GM23338 (cell line): ENCODE measurements at regions not wholly inside any gene's neighbourhood (a gene's known extent, or its start where the extent isn't known, plus 50 kb on each side); places are given as distances from the start of the nearest gene placed in this dataset.

Experiments
- ATAC-seq: fragments of 200-7000 bp; cut with Tn5 transposase; 3 replicates; pipeline ENCODE4 v1.9.1; 2020
- DNase-seq: peaks from one replicate; pipeline ENCODE4 v3.0.0-alpha.2; 2015; ENCODE audit warnings: low spot score
- H2AFZ ChIP-seq: fragments of 200-600 bp; sonication (generic); 2 replicates; pipeline ENCODE4 v1.8.0; 2016; ENCODE audit warnings: antibody characterized with exemption, mild to moderate bottlenecking, moderate library complexity
- H3F3A ChIP-seq: fragments of 200-600 bp; sonication (generic); replicated peaks from 2 replicates; pipeline ENCODE4 v1.8.0; 2017; ENCODE audit warnings: antibody characterized with exemption, mixed run types, low read depth
- H3K27ac ChIP-seq: fragments of 200-600 bp; sonication (generic); 2 replicates; pipeline ENCODE4 v1.6.1; 2016; ENCODE audit warnings: low read depth
- H3K27me3 ChIP-seq: fragments of 200-600 bp; sonication (generic); 2 replicates; pipeline ENCODE4 v1.8.0; 2016; ENCODE audit warnings: mild to moderate bottlenecking, mixed run types, moderate library complexity; ENCODE audit not compliant: insufficient read depth
- H3K36me3 ChIP-seq: fragments of 200-600 bp; sonication (generic); 2 replicates; pipeline ENCODE4 v1.8.0; 2016; ENCODE audit warnings: mild to moderate bottlenecking; ENCODE audit not compliant: insufficient read depth
- H3K4me1 ChIP-seq: fragments of 200-600 bp; sonication (generic); 2 replicates; pipeline ENCODE4 v1.8.0; 2016; ENCODE audit warnings: mild to moderate bottlenecking, moderate library complexity; ENCODE audit not compliant: insufficient read depth
- H3K4me2 ChIP-seq: fragments of 200-600 bp; sonication (generic); 2 replicates; pipeline ENCODE4 v1.7.1; 2017; ENCODE audit warnings: mixed run types
- H3K4me3 ChIP-seq: fragments of 200-600 bp; sonication (generic); 2 replicates; pipeline ENCODE4 v1.6.1; 2016; ENCODE audit warnings: mixed run types
- H3K79me2 ChIP-seq: fragments of 200-600 bp; sonication (generic); replicated peaks from 2 replicates; pipeline ENCODE4 v1.8.0; 2017; ENCODE audit warnings: mild to moderate bottlenecking; ENCODE audit not compliant: insufficient read depth
- H3K9me2 ChIP-seq: fragments of 200-600 bp; sonication (generic); 2 replicates; pipeline ENCODE4 v1.8.0; 2017; ENCODE audit not compliant: insufficient read depth
- H4K20me1 ChIP-seq: fragments of 200-600 bp; sonication (generic); replicated peaks from 2 replicates; pipeline ENCODE4 v1.8.0; 2017; ENCODE audit warnings: mild to moderate bottlenecking; ENCODE audit not compliant: insufficient read depth
- H3K27ac Mint-ChIP-seq: 2 replicates; pipeline ENCODE4 v1.8.0; 2020; ENCODE audit warnings: inconsistent platforms, mild to moderate bottlenecking, moderate library complexity, mixed read lengths
- H3K27me3 Mint-ChIP-seq: 3 replicates; pipeline ENCODE4 v1.8.0; 2022; ENCODE audit warnings: low read depth, mild to moderate bottlenecking, moderate library complexity, mixed read lengths, inconsistent platforms; ENCODE audit not compliant: insufficient read depth, poor library complexity
- H3K36me3 Mint-ChIP-seq: 3 replicates; pipeline ENCODE4 v1.8.0; 2021; ENCODE audit warnings: low read depth, mild to moderate bottlenecking, inconsistent platforms, moderate library complexity, mixed read lengths
- H3K4me1 Mint-ChIP-seq: 3 replicates; pipeline ENCODE4 v1.8.0; 2020; ENCODE audit warnings: mild to moderate bottlenecking, inconsistent platforms, mixed read lengths
- H3K4me3 Mint-ChIP-seq: 3 replicates; pipeline ENCODE4 v1.8.0; 2021; ENCODE audit warnings: moderate library complexity, mild to moderate bottlenecking, inconsistent platforms, mixed read lengths
- H3K9me3 Mint-ChIP-seq: 3 replicates; pipeline ENCODE4 v1.8.0; 2020; ENCODE audit warnings: moderate library complexity, mild to moderate bottlenecking, inconsistent platforms, mixed read lengths
- CREB1 ChIP-seq: fragments of 250-450 bp; sonication (Bioruptor Pico); IDR thresholded peaks from 2 replicates; pipeline ENCODE4 v1.5.0; 2020; ENCODE audit warnings: low read depth, mild to moderate bottlenecking, moderate library complexity
- CTCF ChIP-seq, 2 experiments: fragments of 200-600 bp in 1 of 2; sonication (generic) in 1 of 2; conservative IDR thresholded peaks; 2 replicates each; pipeline versions ENCODE4 v1.5.1 to v1.6.1; 2016 to 2017; ENCODE audit warnings: antibody characterized with exemption in 2 of 2, low read depth in 2 of 2, mild to moderate bottlenecking in 2 of 2, moderate library complexity in 1 of 2
- ETS1 ChIP-seq: IDR thresholded peaks from 2 replicates; pipeline ENCODE4 v1.6.1; 2016; ENCODE audit warnings: antibody characterized with exemption
- EZH2 ChIP-seq: fragments of 200-600 bp; sonication (generic); IDR thresholded peaks from one replicate; pipeline ENCODE4 v1.8.0; 2017; ENCODE audit warnings: antibody characterized with exemption, mild to moderate bottlenecking, low read depth; ENCODE audit not compliant: unreplicated experiment
- EZH2phosphoT487 ChIP-seq: fragments of 200-600 bp; sonication (generic); IDR thresholded peaks from one replicate; pipeline ENCODE4 v1.8.1; 2018; ENCODE audit warnings: antibody characterized with exemption; ENCODE audit not compliant: unreplicated experiment
- JUNB ChIP-seq: IDR thresholded peaks from one replicate; pipeline ENCODE4 v1.6.1; 2016; ENCODE audit warnings: antibody characterized with exemption; ENCODE audit not compliant: unreplicated experiment
- NANOG ChIP-seq: IDR thresholded peaks from 2 replicates; pipeline ENCODE4 v1.6.1; 2016; ENCODE audit warnings: antibody characterized with exemption, borderline replicate concordance
- POLR2AphosphoS5 ChIP-seq: IDR thresholded peaks from 2 replicates; pipeline ENCODE4 v1.6.1; 2016; ENCODE audit warnings: antibody characterized with exemption, low read depth
- REST ChIP-seq: IDR thresholded peaks from one replicate; pipeline ENCODE4 v1.6.1; 2018; ENCODE audit warnings: antibody characterized with exemption; ENCODE audit not compliant: unreplicated experiment
- STAT1 ChIP-seq: IDR thresholded peaks from one replicate; pipeline ENCODE4 v1.6.1; 2016; ENCODE audit warnings: antibody characterized with exemption; ENCODE audit not compliant: unreplicated experiment
- ZNF114 ChIP-seq: fragments of 250-450 bp; sonication (Bioruptor Pico); IDR thresholded peaks from 2 replicates; pipeline ENCODE4 v1.5.0; 2020; ENCODE audit warnings: mild to moderate bottlenecking, moderate library complexity
- ZNF331 ChIP-seq: fragments of 250-450 bp; sonication (Bioruptor Pico); IDR thresholded peaks from 2 replicates; pipeline ENCODE4 v1.5.0; 2020; ENCODE audit warnings: low read depth, mild to moderate bottlenecking, moderate library complexity
- ZNF462 ChIP-seq: fragments of 250-450 bp; sonication (Bioruptor Pico); IDR thresholded peaks from 2 replicates; pipeline ENCODE4 v1.5.0; 2020; ENCODE audit warnings: mild to moderate bottlenecking, moderate library complexity

GRCh38 chr15:50848349-50848748 is 60.1 kb upstream of the AP4E1 start:
- Histone ChIP-seq H3K4me3 (no peak overlapping the region), H3K4me2 (no peak overlapping the region), H3K9me2 (no peaks in the 10 kb centered on the region), H3K27ac (no peak overlapping the region), H3K79me2 (no peaks in the 10 kb centered on the region), H4K20me1 (no peaks in the 10 kb centered on the region), H3K27me3 (no peaks in the 10 kb centered on the region), H3F3A (no peaks in the 10 kb centered on the region), H2AFZ (no peak overlapping the region), H3K4me1 (no peaks in the 10 kb centered on the region), H3K36me3 (no peaks in the 10 kb centered on the region)
- H3K36me3 Mint-ChIP-seq, result no peaks in the 10 kb centered on the region
- ATAC-seq (no peak), DNase-seq (no peak)
- TF ChIP-seq CREB1 (no peak), EZH2 (no peak), ZNF331 (CRISPR knock-in tag) (no peak), NANOG (no peak), ZNF114 (CRISPR knock-in tag) (no peak), ETS1 (no peak), REST (no peak), EZH2phosphoT487 (no peak), CTCF (conservative IDR thresholded peaks at IDR 0.05; ENCODE audit: low read depth in 2 of 2) (no peak), STAT1 (no peak), POLR2AphosphoS5 (no peak), JUNB (no peak), ZNF462 (CRISPR knock-in tag) (no peak)
- H3K27me3 Mint-ChIP-seq, result no peaks in the 10 kb centered on the region
- peaks cover 5% of the 10 kb centered on the region; the same call in 1 of the 3 replicates for H3K9me3 Mint-ChIP-seq
- H3K4me3 Mint-ChIP-seq, result no peak overlapping the region
- H3K4me1 Mint-ChIP-seq, result no peaks in the 10 kb centered on the region
- no peak overlapping the region for H3K27ac Mint-ChIP-seq
